Testis (tissue), 2 donors: ENCODE measurements at regions not wholly inside any gene's neighbourhood (a gene's known extent, or its start where the extent isn't known, plus 50 kb on each side); places are given as distances from the start of the nearest gene placed in this dataset.

Experiments
- DNase-seq: peaks from one replicate; pipeline ENCODE4 v3.0.0-alpha.2; 2019
- H3K27ac ChIP-seq, 2 donors: fragments of 200-600 bp; sonication (generic); one replicate each; pipeline ENCODE4 v1.5.1; 2019
- H3K27me3 ChIP-seq: fragments of 200-600 bp; sonication (generic); one replicate; pipeline ENCODE4 v1.5.1; 2019
- H3K36me3 ChIP-seq: fragments of 200-600 bp; sonication (generic); one replicate; pipeline ENCODE4 v1.5.1; 2017; ENCODE audit warnings: low read depth; ENCODE audit errors: missing control alignments
- H3K4me1 ChIP-seq: fragments of 200-600 bp; sonication (generic); one replicate; pipeline ENCODE4 v1.5.1; 2019
- H3K4me3 ChIP-seq, 2 donors: fragments of 200-600 bp; sonication (generic); one replicate each; pipeline ENCODE4 v1.5.1; 2017 to 2019
- H3K9me3 ChIP-seq: fragments of 200-600 bp; sonication (generic); one replicate; pipeline ENCODE4 v1.5.1; 2017
- POLR2A ChIP-seq: fragments of 450-650 bp; IDR thresholded peaks from one replicate; pipeline ENCODE4 v1.6.1; 2017; ENCODE audit warnings: antibody characterized with exemption, mild to moderate bottlenecking, moderate library complexity
- WGBS, 2 donors: methylation state at CpG; one replicate each; pipeline ENCODE4 v1.1.5; 2018; 5-methylcytosine and 5-hydroxymethylcytosine counted together
- intact Hi-C: fragments of 100-400 bp; cut with DNase I; formaldehyde crosslinking; loops from one replicate; pipeline ENCODE4 v1.15.1; 2023; ENCODE audit warnings: low total_unique reads
- TF ChIP-seq, protein P1 (sequence below), 3 experiments: fragments of 450-650 bp in 2 of 3; fragments of 200-600 bp in 1 of 3; sonication (generic) in 1 of 3; IDR thresholded peaks; one replicate each; pipeline ENCODE4 v1.5.1; 2016 to 2019; ENCODE audit warnings: antibody characterized with exemption in 3 of 3, mild to moderate bottlenecking in 2 of 3, moderate library complexity in 1 of 3

DNA sequence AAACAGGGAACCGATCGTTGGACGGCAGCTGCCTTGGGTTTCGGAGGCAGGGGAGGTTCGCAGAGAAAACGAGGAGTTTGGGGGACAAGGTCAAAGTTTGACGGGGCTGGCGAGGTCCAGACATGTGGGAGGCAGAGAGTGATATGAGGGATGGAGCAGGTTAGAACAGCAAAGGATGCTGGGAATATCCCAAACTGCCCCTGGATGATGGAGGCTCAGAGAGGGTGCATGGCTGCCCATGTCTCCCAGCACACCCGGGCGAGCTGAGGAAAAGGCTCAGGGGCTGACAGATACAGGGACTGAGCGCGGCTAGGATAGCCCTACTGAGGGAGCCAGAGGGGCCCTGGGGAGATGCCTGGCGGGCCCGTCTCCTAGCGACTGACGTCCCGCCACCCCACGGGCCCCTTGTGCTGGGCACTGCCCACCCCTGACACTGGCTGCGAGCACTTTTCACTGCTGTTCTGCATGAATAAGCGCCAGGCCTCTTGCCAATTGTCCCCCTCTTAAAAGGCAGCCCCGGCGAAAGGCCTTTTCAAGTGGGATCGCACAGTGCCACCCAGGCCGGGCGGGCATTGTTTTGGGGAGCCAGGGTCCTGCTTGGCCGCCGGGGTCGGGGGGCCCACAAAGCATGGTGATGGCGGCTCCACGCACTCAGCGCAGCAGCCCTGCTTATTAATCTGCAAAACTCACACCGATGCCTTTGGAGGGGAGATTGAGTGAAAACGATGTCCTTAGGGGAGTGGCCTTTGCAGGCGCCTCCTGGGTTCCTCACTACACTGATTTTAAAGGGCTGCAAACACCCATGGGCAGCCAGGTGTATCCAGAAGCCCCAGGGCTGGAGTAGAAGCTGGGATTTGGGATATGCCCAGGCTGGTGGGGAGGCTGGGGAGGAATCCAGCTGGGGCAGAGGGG is 90.0 kb upstream of the LINC01488 start:
- WGBS, 2 donors = 80 to 87% methylated on average over 18 to 34 of the region's 34 CpGs
- H3K9me3 ChIP-seq = no peaks in the 10 kb centered on the region
- H3K27ac ChIP-seq = no peak overlapping the region
- H3K4me1 ChIP-seq = no peaks in the 10 kb centered on the region
- H3K27me3 ChIP-seq = no peaks in the 10 kb centered on the region
- TF ChIP-seq POLR2A = no peak
- TF ChIP-seq, protein P1, sequence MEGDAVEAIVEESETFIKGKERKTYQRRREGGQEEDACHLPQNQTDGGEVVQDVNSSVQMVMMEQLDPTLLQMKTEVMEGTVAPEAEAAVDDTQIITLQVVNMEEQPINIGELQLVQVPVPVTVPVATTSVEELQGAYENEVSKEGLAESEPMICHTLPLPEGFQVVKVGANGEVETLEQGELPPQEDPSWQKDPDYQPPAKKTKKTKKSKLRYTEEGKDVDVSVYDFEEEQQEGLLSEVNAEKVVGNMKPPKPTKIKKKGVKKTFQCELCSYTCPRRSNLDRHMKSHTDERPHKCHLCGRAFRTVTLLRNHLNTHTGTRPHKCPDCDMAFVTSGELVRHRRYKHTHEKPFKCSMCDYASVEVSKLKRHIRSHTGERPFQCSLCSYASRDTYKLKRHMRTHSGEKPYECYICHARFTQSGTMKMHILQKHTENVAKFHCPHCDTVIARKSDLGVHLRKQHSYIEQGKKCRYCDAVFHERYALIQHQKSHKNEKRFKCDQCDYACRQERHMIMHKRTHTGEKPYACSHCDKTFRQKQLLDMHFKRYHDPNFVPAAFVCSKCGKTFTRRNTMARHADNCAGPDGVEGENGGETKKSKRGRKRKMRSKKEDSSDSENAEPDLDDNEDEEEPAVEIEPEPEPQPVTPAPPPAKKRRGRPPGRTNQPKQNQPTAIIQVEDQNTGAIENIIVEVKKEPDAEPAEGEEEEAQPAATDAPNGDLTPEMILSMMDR (IDR thresholded peaks at IDR 0.05) = no peak
- no peaks in the 10 kb centered on the region for H3K36me3 ChIP-seq
- DNase-seq = no peak
- intact Hi-C loops = no loop called here
- no peak overlapping the region for H3K4me3 ChIP-seq

DNA sequence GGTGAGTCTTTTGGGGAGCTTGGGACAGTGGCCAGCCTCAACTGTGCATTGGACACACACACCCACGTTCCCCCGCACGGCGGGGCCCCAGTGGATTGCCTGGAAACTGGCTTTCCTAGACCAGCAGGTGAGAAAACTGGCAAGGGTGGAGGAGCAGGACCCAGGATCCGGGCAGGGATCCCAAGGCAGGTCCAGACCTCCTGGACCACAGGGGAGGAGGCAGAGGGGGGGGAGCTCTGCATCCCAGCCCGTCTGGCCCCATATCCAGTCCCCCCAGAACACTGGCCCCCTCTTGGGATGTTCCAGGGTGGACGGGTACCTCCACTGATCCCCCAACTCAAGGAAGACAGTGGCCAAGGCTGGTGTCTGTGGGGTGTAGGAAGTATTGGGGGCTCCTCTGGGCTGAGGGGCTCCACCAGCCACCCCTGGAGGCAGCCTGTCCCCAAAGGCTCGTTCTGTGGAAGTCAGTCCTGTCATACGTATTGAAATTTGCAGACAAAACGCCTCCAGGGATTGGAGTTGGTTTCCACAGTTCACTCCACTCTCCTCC is 89.3 kb upstream of the LINC01488 start:
- no peaks in the 10 kb centered on the region for H3K27me3 ChIP-seq
- no peak for DNase-seq
- 67 to 86% methylated on average over 4 to 10 of the region's 10 CpGs for WGBS, 2 donors
- no peak overlapping the region for H3K27ac ChIP-seq
- H3K4me3 ChIP-seq = no peak overlapping the region
- no peaks in the 10 kb centered on the region for H3K9me3 ChIP-seq
- intact Hi-C loops = no loop called here
- H3K4me1 ChIP-seq = no peaks in the 10 kb centered on the region
- TF ChIP-seq, protein P1 (IDR thresholded peaks at IDR 0.05) = no peak
- TF ChIP-seq POLR2A = no peak
- no peaks in the 10 kb centered on the region for H3K36me3 ChIP-seq

DNA sequence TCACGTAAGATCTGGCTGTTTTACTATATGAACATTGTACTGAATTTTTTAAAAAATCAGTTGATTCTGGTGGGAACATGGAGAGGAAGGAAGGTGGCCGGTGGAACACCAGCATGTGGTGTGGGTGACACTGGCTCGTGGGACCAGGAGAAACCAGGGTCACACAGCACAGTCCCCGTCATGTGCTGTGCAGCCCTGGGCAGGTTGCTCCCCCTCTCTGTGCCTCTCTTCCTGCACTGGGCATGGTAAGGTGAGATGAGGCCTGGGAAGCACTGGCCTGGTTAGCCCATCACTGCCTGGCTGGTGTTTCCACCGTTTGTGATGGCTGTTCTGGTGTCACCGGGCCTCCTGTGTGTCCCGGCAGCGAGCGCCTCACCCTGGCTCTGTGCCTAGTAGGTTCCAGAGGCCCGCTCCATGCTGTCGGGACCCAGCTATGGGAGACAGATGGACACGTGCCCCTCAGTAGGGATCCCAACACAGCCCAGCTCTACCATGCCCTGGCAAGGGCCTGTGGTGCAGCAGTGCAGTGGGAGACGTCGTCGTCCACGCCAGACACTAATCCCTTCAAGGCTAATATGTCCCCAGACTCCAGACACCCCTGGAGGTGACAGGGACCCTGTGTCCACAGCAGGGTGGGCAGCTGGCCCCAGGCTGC is 88.2 kb upstream of the LINC01488 start:
- no peak for DNase-seq
- no peaks in the 10 kb centered on the region for H3K9me3 ChIP-seq
- H3K36me3 ChIP-seq = no peaks in the 10 kb centered on the region
- no peak for TF ChIP-seq POLR2A
- TF ChIP-seq, protein P1 (IDR thresholded peaks at IDR 0.05) = no peak
- no peaks in the 10 kb centered on the region for H3K27me3 ChIP-seq
- H3K27ac ChIP-seq = no peak overlapping the region
- no peak overlapping the region for H3K4me3 ChIP-seq
- WGBS, 2 donors = 95 to 97% methylated on average over 13 to 16 of the region's 16 CpGs
- intact Hi-C loops = no loop called here
- H3K4me1 ChIP-seq = no peaks in the 10 kb centered on the region

DNA sequence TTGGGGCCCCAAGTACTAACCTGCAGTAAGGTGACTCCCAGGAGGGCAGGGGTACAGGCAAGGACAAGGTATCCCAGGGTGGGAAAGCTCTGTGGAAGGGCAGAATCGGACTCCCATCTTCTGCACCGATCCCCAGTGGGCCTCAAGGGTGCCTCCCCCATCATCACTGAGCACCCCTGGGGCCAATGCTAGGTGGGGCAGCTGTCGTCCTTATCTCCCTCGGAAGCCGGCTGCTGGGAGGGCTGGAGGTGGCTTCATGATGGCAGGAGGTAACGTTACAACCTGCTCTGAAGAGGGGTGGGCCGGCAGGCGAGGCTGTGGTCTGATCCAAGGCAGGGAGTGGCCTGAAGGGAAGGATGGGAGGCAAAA is 87.6 kb upstream of the LINC01488 start:
- no peak overlapping the region for H3K27ac ChIP-seq
- H3K4me1 ChIP-seq = no peaks in the 10 kb centered on the region
- H3K4me3 ChIP-seq = no peak overlapping the region
- no peaks in the 10 kb centered on the region for H3K27me3 ChIP-seq
- no peaks in the 10 kb centered on the region for H3K36me3 ChIP-seq
- TF ChIP-seq POLR2A = no peak
- TF ChIP-seq, protein P1 (IDR thresholded peaks at IDR 0.05) = no peak
- DNase-seq = no peak
- WGBS, 2 donors = 83 to 90% methylated on average over 8 of the region's 8 CpGs
- intact Hi-C loops = no loop called here
- H3K9me3 ChIP-seq = no peaks in the 10 kb centered on the region
